Adrenal gland (tissue), 9 donors: ENCODE measurements at regions not wholly inside any gene's neighbourhood (a gene's known extent, or its start where the extent isn't known, plus 50 kb on each side); places are given as distances from the start of the nearest gene placed in this dataset.

Experiments
- DNase-seq, 7 donors: peaks; one replicate each; pipeline ENCODE4 v3.0.0-alpha.2; 2019 to 2020
- H3K27ac ChIP-seq, 5 donors: fragments of 200-600 bp; sonication (generic) in 4 of 5; 1 replicate in 3 of 5; 2 replicates in 2 of 5; pipeline versions ENCODE4 v1.5.1 to v1.8.0; 2016 to 2020; ENCODE audit warnings: mild to moderate bottlenecking in 1 of 5
- H3K27me3 ChIP-seq: fragments of 200-600 bp; 2 replicates; pipeline ENCODE4 v1.8.0; 2021
- H3K36me3 ChIP-seq, 2 donors: fragments of 200-600 bp; replicated peaks in 1 of 2; 1 replicate in 1 of 2; 2 replicates in 1 of 2; pipeline versions ENCODE4 v1.5.1 to v1.8.0; 2018 to 2022
- H3K4me1 ChIP-seq, 2 donors: fragments of 200-600 bp; replicated peaks in 1 of 2; 1 replicate in 1 of 2; 2 replicates in 1 of 2; pipeline versions ENCODE4 v1.5.1 to v1.8.0; 2018 to 2021
- H3K4me3 ChIP-seq, 4 donors: fragments of 200-600 bp; sonication (generic) in 3 of 4; one replicate each; pipeline ENCODE4 v1.5.1; 2016 to 2018
- H3K9me3 ChIP-seq, 3 donors: fragments of 200-600 bp; sonication (generic) in 1 of 3; replicated peaks in 1 of 3; 1 replicate in 2 of 3; 2 replicates in 1 of 3; pipeline versions ENCODE4 v1.5.1 to v1.8.0; 2016 to 2021
- POLR2A ChIP-seq, 2 donors: fragments of 450-650 bp; IDR thresholded peaks; one replicate each; pipeline ENCODE4 v1.6.1; 2017; ENCODE audit warnings: antibody characterized with exemption in 2 of 2, mild to moderate bottlenecking in 2 of 2, moderate library complexity in 1 of 2
- WGBS, 4 donors: extraction: QIAGEN DNeasy Blood & Tissue Kit in 2 of 4; methylation state at CpG; one replicate each; pipeline versions ENCODE4 v1.1.5 to v1.1.7; 2013 to 2017; 5-methylcytosine and 5-hydroxymethylcytosine counted together
- intact Hi-C, 2 donors: fragments of 100-400 bp; cut with DNase I; formaldehyde crosslinking; loops; one replicate each; pipeline versions ENCODE4 v1.14.1 to v1.15.0; 2022 to 2023
- TF ChIP-seq, protein P1 (sequence below), 6 experiments: fragments of 450-650 bp in 4 of 6; fragments of 200-600 bp in 2 of 6; sonication (generic) in 1 of 6; IDR thresholded peaks; 1 replicate in 5 of 6; 2 replicates in 1 of 6; pipeline versions ENCODE4 v1.5.1 to v1.8.0; 2016 to 2021; ENCODE audit warnings: antibody characterized with exemption in 6 of 6, mild to moderate bottlenecking in 2 of 6, moderate library complexity in 1 of 6
- donor health status: healthy with polysubstance abuse.
- donor health status: Bipolar disorder and iron deficiency.
- donor health status: DM: yes; HTN: yes; CAD: no.
- donor health status: DM: no; HTN: no; CAD: no.
- donor health status: DM: no; HTN: no; CAD: no.

DNA sequence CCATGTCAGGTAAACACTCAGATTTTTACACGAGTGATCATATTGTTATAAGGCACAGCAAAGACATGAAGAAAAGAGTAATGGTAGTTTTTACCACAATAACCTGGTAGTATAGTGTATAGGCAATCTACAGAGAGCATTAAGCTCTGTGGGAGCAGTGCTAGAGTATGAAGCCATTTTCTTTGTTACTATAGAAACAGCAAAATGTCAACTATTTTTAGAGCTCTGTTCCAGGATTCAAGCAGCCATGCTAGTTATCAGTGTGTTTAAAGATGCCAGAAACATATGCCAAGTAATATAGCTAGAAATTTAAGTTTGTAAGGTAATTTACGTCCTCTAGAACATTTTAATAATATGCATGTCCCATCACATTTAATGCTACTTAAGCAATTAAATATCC lies 77.6 kb upstream of the RGS18 start:
- no peak for DNase-seq
- Histone ChIP-seq H3K4me1 (no peaks in the 10 kb centered on the region), H3K9me3 (no peaks in the 10 kb centered on the region), H3K27ac (no peak overlapping the region), H3K27me3 (no peaks in the 10 kb centered on the region), H3K36me3 (no peaks in the 10 kb centered on the region), H3K4me3 (no peak overlapping the region)
- no peak for TF ChIP-seq POLR2A (IDR thresholded peaks at IDR 0.05)
- TF ChIP-seq, protein P1, sequence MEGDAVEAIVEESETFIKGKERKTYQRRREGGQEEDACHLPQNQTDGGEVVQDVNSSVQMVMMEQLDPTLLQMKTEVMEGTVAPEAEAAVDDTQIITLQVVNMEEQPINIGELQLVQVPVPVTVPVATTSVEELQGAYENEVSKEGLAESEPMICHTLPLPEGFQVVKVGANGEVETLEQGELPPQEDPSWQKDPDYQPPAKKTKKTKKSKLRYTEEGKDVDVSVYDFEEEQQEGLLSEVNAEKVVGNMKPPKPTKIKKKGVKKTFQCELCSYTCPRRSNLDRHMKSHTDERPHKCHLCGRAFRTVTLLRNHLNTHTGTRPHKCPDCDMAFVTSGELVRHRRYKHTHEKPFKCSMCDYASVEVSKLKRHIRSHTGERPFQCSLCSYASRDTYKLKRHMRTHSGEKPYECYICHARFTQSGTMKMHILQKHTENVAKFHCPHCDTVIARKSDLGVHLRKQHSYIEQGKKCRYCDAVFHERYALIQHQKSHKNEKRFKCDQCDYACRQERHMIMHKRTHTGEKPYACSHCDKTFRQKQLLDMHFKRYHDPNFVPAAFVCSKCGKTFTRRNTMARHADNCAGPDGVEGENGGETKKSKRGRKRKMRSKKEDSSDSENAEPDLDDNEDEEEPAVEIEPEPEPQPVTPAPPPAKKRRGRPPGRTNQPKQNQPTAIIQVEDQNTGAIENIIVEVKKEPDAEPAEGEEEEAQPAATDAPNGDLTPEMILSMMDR (IDR thresholded peaks at IDR 0.05) = no peak
- 53 to 64% (median 55%) methylated on average over 2 of the region's 2 CpGs for WGBS, 4 donors
- intact Hi-C loops = no loop called here

DNA sequence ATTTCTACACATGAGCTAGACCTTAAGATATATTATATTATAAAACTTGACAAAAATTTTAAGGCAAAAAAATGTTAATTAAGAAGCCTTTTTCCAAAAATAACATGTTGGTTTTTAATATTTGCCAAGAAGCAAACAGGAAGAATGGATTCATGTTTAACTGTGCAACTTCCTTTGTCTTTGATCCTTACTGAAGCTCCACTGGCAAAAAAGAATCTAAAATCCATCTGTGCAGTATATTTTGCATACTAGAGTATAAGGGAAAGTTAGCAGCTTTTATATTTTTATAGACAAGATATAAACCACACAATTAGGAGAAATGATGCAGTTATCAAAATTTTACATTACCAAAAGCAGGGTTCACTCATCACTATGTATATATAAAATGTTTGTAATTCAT lies 76.9 kb upstream of the RGS18 start:
- Histone ChIP-seq H3K4me1 (no peaks in the 10 kb centered on the region), H3K4me3 (no peak overlapping the region), H3K36me3 (no peaks in the 10 kb centered on the region), H3K27ac (no peak overlapping the region), H3K27me3 (no peaks in the 10 kb centered on the region), H3K9me3 (no peaks in the 10 kb centered on the region)
- no peak for DNase-seq
- no peak for TF ChIP-seq POLR2A (IDR thresholded peaks at IDR 0.05)
- TF ChIP-seq, protein P1 (IDR thresholded peaks at IDR 0.05) = no peak
- intact Hi-C loops = no loop called here

DNA sequence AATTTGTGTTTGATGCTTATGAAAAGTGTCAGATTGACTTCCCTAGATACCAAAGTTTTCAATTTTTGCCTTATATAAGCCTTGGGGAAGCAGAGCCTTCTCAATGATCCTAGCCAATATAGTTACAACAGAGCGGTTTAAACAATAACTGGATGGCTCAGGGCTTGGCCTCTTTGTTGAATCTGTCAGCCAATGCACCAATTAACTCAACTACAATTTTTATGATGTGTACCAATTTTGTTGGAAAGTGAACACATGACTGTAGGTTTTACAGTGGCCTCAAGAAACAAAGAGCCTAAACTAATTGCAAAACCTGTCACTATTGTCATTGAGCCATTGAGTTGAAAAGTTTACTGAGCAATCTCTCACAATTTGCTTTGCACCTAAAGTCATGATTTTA lies 71.6 kb upstream of the RGS18 start:
- H3K36me3 ChIP-seq = no peaks in the 10 kb centered on the region
- H3K4me3 ChIP-seq = no peak overlapping the region
- no peaks in the 10 kb centered on the region for H3K27me3 ChIP-seq
- 91 to 100% (median 92%) methylated on average over 1 of the region's 1 CpG for WGBS, 4 donors
- DNase-seq = no peak
- no peak overlapping the region for H3K27ac ChIP-seq
- H3K9me3 ChIP-seq = no peaks in the 10 kb centered on the region
- H3K4me1 ChIP-seq = no peaks in the 10 kb centered on the region
- TF ChIP-seq, protein P1 (IDR thresholded peaks at IDR 0.05) = no peak
- no peak for TF ChIP-seq POLR2A (IDR thresholded peaks at IDR 0.05)
- intact Hi-C loops = no loop called here

DNA sequence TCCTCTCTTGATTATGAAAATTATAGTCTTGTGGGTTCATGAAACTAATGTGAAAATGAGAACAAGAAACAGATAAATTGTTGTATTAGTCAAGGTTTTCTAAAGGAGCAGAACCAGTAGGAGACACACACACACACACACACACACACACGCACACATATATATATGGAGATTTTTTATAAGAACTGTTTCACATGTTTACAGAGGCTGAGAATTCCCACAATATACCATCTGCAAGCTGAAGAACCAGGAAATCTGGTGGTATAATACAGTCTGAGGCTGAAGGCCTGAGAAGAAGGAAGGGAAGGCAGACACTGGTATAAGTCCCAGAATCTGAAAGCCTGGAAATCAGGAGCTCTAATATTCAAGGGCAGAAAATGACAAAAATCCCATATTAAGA lies 70.9 kb upstream of the RGS18 start:
- H3K36me3 ChIP-seq = no peaks in the 10 kb centered on the region
- intact Hi-C loops = no loop called here
- WGBS, 4 donors = 59 to 83% (median 72%) methylated on average over 1 of the region's 1 CpG

More for the DNA sequence above, 70.9 kb upstream of the RGS18 start:
- Histone ChIP-seq H3K27me3 (no peaks in the 10 kb centered on the region), H3K27ac (no peak overlapping the region), H3K9me3 (no peaks in the 10 kb centered on the region), H3K4me3 (no peak overlapping the region), H3K4me1 (no peaks in the 10 kb centered on the region)
- DNase-seq = no peak
- TF ChIP-seq, protein P1 (IDR thresholded peaks at IDR 0.05) = no peak
- no peak for TF ChIP-seq POLR2A (IDR thresholded peaks at IDR 0.05)
